K562 (cell line): ENCODE measurements at regions not wholly inside any gene's neighbourhood (a gene's known extent, or its start where the extent isn't known, plus 50 kb on each side); places are given as distances from the start of the nearest gene placed in this dataset.

ENCODE experiments used
- ATAC-seq: fragments of 200-7000 bp; cut with Tn5 transposase; 3 replicates; pipeline ENCODE4 v1.9.1; 2020; ENCODE audit warnings: moderate library complexity
- BruUV-seq: library from RNA; stranded (reverse); fragments of 400-500 nt; replicated peaks from 2 replicates; lab custom pipeline; 2021; lab: Mats Ljungman, UMichigan
- CTCF ChIA-PET: fragments of 300-600 bp; formaldehyde crosslinking; extraction: SDS; loops from one replicate; lab custom pipeline; 2021; ENCODE audit warnings: low intra/inter-chr PET ratio; lab: Yijun Ruan, JAX
- POLR2A ChIA-PET: fragments of 300-600, 350-650 bp; sonication (Branson Sonifier 250); formaldehyde crosslinking; extraction: SDS; loops from one replicate; lab custom pipeline; 2021; ENCODE audit warnings: antibody characterized with exemption, inconsistent platforms; lab: Yijun Ruan, JAX
- DNase-seq, 4 experiments: peaks; one replicate each; pipeline versions ENCODE4 v3.0.0 to v3.0.0-alpha.2; 2011 to 2018; ENCODE audit warnings: low spot score in 3 of 4, mixed read lengths in 3 of 4; ENCODE audit errors: extremely low read depth in 1 of 4
- FAIRE-seq: peaks from 2 replicates; lab custom pipeline; 2011; peaks lifted over from hg19 to GRCh38; lab: Jason Lieb, UNC
- H2AFZ ChIP-seq: 2 replicates; pipeline ENCODE4 v1.6.0; 2011; ENCODE audit warnings: low read depth, low read length, control low read depth, inconsistent platforms
- H3K27ac ChIP-seq: fragments of 200-600 bp; 3 replicates; pipeline ENCODE4 v1.8.0; 2011; ENCODE audit warnings: low read depth, mild to moderate bottlenecking, control low read depth, inconsistent platforms, low read length, moderate library complexity, mixed read lengths; ENCODE audit errors: extremely low read depth
- H3K27me3 ChIP-seq, 2 experiments: fragments of 300-600 bp in 1 of 2; 2 replicates in 1 of 2; 3 replicates in 1 of 2; pipeline versions ENCODE4 v1.6.0 to v1.8.0; 2011; ENCODE audit warnings: inconsistent platforms in 2 of 2, low read length in 2 of 2, mild to moderate bottlenecking in 1 of 2, mixed read lengths in 1 of 2, moderate library complexity in 1 of 2; ENCODE audit not compliant: control insufficient read depth in 2 of 2, insufficient read depth in 2 of 2
- H3K36me3 ChIP-seq: fragments of 300-600 bp; 3 replicates; pipeline ENCODE4 v1.8.0; 2011; ENCODE audit warnings: mild to moderate bottlenecking, low read length, inconsistent platforms; ENCODE audit not compliant: control insufficient read depth, insufficient read depth
- H3K4me1 ChIP-seq, 2 experiments: fragments of 200-600 bp in 1 of 2; replicated peaks in 1 of 2; 2 replicates in 1 of 2; 3 replicates in 1 of 2; pipeline versions ENCODE4 v1.5.1 to v1.8.0; 2011; ENCODE audit warnings: inconsistent platforms in 2 of 2, low read length in 2 of 2, mild to moderate bottlenecking in 1 of 2, mixed read lengths in 1 of 2, moderate library complexity in 1 of 2; ENCODE audit not compliant: control insufficient read depth in 2 of 2, insufficient read depth in 2 of 2
- H3K4me2 ChIP-seq: 2 replicates; pipeline ENCODE4 v1.6.1; 2011; ENCODE audit warnings: low read length, control low read depth, inconsistent platforms, mixed read lengths; ENCODE audit not compliant: insufficient read depth
- H3K4me3 ChIP-seq: fragments of 200-600 bp; sonication (generic), shearing (Covaris generic); 2 replicates; pipeline ENCODE4 v1.5.1; 2016; ENCODE audit warnings: control low read depth, inconsistent platforms
- H3K79me2 ChIP-seq: fragments of 200-600 bp; 3 replicates; pipeline ENCODE4 v1.8.0; 2011; ENCODE audit warnings: low read length, inconsistent platforms; ENCODE audit not compliant: control insufficient read depth, insufficient read depth
- H3K9ac ChIP-seq, 2 experiments: 2 replicates each; pipeline versions ENCODE4 v1.6.0 to v1.6.1; 2011; ENCODE audit warnings: low read depth in 2 of 2, low read length in 2 of 2, control low read depth in 1 of 2, inconsistent platforms in 1 of 2, mild to moderate bottlenecking in 1 of 2, mixed read lengths in 1 of 2; ENCODE audit not compliant: insufficient read depth in 1 of 2
- H3K9me1 ChIP-seq: one replicate; pipeline ENCODE4 v1.6.0; 2011; ENCODE audit warnings: inconsistent platforms, mild to moderate bottlenecking, low read length, moderate library complexity; ENCODE audit not compliant: control insufficient read depth, insufficient read depth
- H3K9me3 ChIP-seq: replicated peaks from 2 replicates; pipeline ENCODE4 v1.5.1; 2011; ENCODE audit warnings: low read depth, low read length, inconsistent platforms; ENCODE audit not compliant: control insufficient read depth, insufficient read depth
- H4K20me1 ChIP-seq: replicated peaks from 2 replicates; pipeline ENCODE4 v1.6.1; 2011; ENCODE audit warnings: low read length, inconsistent platforms, mixed read lengths; ENCODE audit not compliant: control insufficient read depth, insufficient read depth
- BHLHE40 ChIP-seq: IDR thresholded peaks from 2 replicates; pipeline ENCODE4 v1.6.1; 2011; ENCODE audit warnings: low read length, improper control_type of control experiment
- BRD9 ChIP-seq: fragments of 450-650 bp; IDR thresholded peaks from 2 replicates; pipeline ENCODE4 v1.6.1; 2018; ENCODE audit warnings: low read depth; ENCODE audit not compliant: partially characterized antibody
- FOXA1 ChIP-seq: fragments of 450-650 bp; IDR thresholded peaks from 2 replicates; pipeline ENCODE4 v1.6.1; 2016; ENCODE audit warnings: mild to moderate bottlenecking, borderline replicate concordance
- GABPB1 ChIP-seq: sonication (generic); formaldehyde crosslinking; IDR thresholded peaks from 2 replicates; pipeline ENCODE4 v1.8.0; 2022; ENCODE audit warnings: mild to moderate bottlenecking, missing genetic modification reagents
- GTF2E2 ChIP-seq: fragments of 200-800 bp; sonication (Bioruptor generic); IDR thresholded peaks from 2 replicates; pipeline ENCODE4 v1.6.1; 2016; ENCODE audit warnings: missing genetic modification characterization, missing compliant biosample characterization
- NFYB ChIP-seq: IDR thresholded peaks from 2 replicates; pipeline ENCODE4 v1.6.1; 2011; ENCODE audit warnings: mild to moderate bottlenecking, moderate library complexity; ENCODE audit not compliant: insufficient read length; ENCODE audit errors: extremely low read depth
- PCBP1 ChIP-seq: fragments of 200-400 bp; formaldehyde crosslinking; IDR thresholded peaks from 2 replicates; pipeline ENCODE4 v1.6.1; 2018; ENCODE audit warnings: mild to moderate bottlenecking, low read depth, low read length; ENCODE audit not compliant: poor library complexity, severe bottlenecking
- PRPF4 ChIP-seq: fragments of 200-400 bp; formaldehyde crosslinking; IDR thresholded peaks from one replicate; pipeline ENCODE4 v1.6.1; 2017; ENCODE audit warnings: low read length, low read depth, mild to moderate bottlenecking; ENCODE audit not compliant: insufficient read depth, poor library complexity, severe bottlenecking
- SLC30A9 ChIP-seq: fragments of 250-450 bp; sonication (Bioruptor Pico); IDR thresholded peaks from 2 replicates; pipeline ENCODE4 v1.8.0; 2022; ENCODE audit warnings: mild to moderate bottlenecking, moderate library complexity
- SMAD3 ChIP-seq: fragments of 450-650 bp; formaldehyde crosslinking; conservative IDR thresholded peaks from 2 replicates; pipeline ENCODE4 v1.4.0; 2020; ENCODE audit warnings: mild to moderate bottlenecking
- ZNF224 ChIP-seq: sonication (generic); formaldehyde crosslinking; IDR thresholded peaks from 2 replicates; pipeline ENCODE4 v1.8.0; 2022; ENCODE audit warnings: mild to moderate bottlenecking, missing genetic modification reagents
- ZNF263 ChIP-seq: sonication (generic); formaldehyde crosslinking; IDR thresholded peaks from 2 replicates; pipeline ENCODE4 v1.8.0; 2022; ENCODE audit warnings: mild to moderate bottlenecking, missing genetic modification reagents, borderline replicate concordance
- ZNF316 ChIP-seq: fragments of 450-650 bp; IDR thresholded peaks from 2 replicates; pipeline ENCODE4 v1.6.1; 2016
- ZNF408 ChIP-seq: fragments of 250-450 bp; sonication (Bioruptor Pico); IDR thresholded peaks from 2 replicates; pipeline ENCODE4 v1.4.0; 2020; ENCODE audit warnings: low read depth, mild to moderate bottlenecking, moderate library complexity
- ZNF668 ChIP-seq: fragments of 250-450 bp; sonication (Bioruptor Pico); IDR thresholded peaks from 2 replicates; pipeline ENCODE4 v1.8.0; 2022; ENCODE audit warnings: mild to moderate bottlenecking, inconsistent platforms
- WGBS: fragments of 100-300 bp; shearing (Covaris generic); methylation state at CpG from one replicate; pipeline ENCODE4 v1.1.6; 2016; ENCODE audit warnings: low coverage, mixed read lengths; ENCODE audit not compliant: insufficient coverage; ENCODE audit errors: missing lambda C conversion rate; 5-methylcytosine and 5-hydroxymethylcytosine counted together
- in situ Hi-C: fragments of 300-500 bp; cut with MboI; formaldehyde crosslinking; loops from 4 replicates; pipeline ENCODE4 v1.15.0; 2018; ENCODE audit warnings: inconsistent platforms, mixed read lengths
- intact Hi-C: fragments of 100-400 bp; cut with micrococcal nuclease; formaldehyde crosslinking; loops from 2 replicates; pipeline ENCODE4 v1.14.2; 2022
- TF ChIP-seq, protein P1 (sequence below), 2 experiments: fragments of 150-350 bp in 1 of 2; IDR thresholded peaks; 2 replicates each; pipeline ENCODE4 v1.6.1; 2012 to 2016; ENCODE audit warnings: low read depth in 2 of 2, low read length in 2 of 2, mild to moderate bottlenecking in 1 of 2, moderate library complexity in 1 of 2
- TF ChIP-seq, protein P2 (sequence below): fragments of 250-450 bp; sonication (Bioruptor Pico); IDR thresholded peaks from 2 replicates; pipeline ENCODE4 v1.8.0; 2022; ENCODE audit warnings: moderate library complexity, mild to moderate bottlenecking, inconsistent platforms
- TF ChIP-seq, protein P3 (sequence below): fragments of 450-650 bp; IDR thresholded peaks from 2 replicates; pipeline ENCODE4 v1.6.1; 2016; ENCODE audit warnings: borderline replicate concordance

DNA sequence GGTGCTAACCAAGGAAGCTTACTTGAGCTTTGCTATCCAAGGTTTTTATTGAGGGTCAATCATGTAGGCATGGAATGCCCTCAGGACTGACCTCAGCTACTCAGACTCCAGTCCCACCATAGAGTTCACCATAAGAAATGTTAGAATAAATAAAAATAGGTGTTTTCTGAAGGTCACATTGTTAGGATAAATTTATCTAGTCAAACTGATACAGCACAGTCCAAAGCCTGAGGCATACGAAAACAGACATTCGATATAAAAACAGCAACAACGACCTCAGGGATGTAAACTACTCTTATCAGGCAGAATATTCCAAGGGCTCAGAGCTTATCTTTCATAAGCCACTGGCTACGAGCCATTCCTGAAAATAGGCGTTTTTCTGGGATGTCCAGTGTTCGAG, 690.6 kb downstream of the MCTP2 start (continued):
- TF ChIP-seq GTF2E2 (tag), result no peak
- no peak for TF ChIP-seq ZNF224 (CRISPR knock-in tag)

DNA sequence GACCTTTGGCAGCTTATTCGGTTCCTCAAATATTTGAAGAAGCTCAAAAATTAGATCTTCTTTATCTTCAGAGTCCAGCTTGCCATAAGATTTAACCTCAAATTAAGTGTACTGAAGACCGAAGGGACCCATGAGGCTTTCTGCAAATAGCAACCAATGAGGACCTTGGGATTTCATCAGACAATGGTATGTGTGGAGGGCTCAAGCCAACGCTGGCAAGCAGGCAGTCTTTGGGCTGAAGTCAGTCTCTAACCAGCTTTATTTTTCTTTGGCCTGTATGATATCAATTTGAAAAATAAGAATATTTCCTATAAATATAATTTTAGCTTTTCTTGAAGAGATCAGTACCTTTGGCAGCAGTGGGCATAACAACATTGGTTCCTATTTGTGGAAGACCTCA, 692.7 kb downstream of the MCTP2 start:
- in situ Hi-C loops (no loop called here), intact Hi-C loops (no loop called here)
- H3K9me3 ChIP-seq, result no peaks in the 10 kb centered on the region
- no peaks in the 10 kb centered on the region for H3K9me1 ChIP-seq
- ChIA-PET CTCF (no interaction called here), POLR2A (no interaction called here)
- DNase-seq (no peak), FAIRE-seq (no peak), ATAC-seq (no peak)
- H3K27me3 ChIP-seq, result no peaks in the 10 kb centered on the region
- no peak overlapping the region for H2AFZ ChIP-seq
- H3K4me2 ChIP-seq, result no peak overlapping the region
- no peaks in the 10 kb centered on the region for H3K36me3 ChIP-seq
- no peak overlapping the region for H3K27ac ChIP-seq
- H4K20me1 ChIP-seq, result no peaks in the 10 kb centered on the region
- no peak overlapping the region for H3K9ac ChIP-seq
- peaks cover 12% of the 10 kb centered on the region; the same call in 1 of the 3 replicates for H3K79me2 ChIP-seq
- H3K4me3 ChIP-seq, result no peak overlapping the region
- BruUV-seq, result no TSS peak
- H3K4me1 ChIP-seq, result no peaks in the 10 kb centered on the region
- WGBS, result 40% methylated on average over 3 of the region's 3 CpGs
- TF ChIP-seq BRD9 (no peak), ZNF408 (CRISPR knock-in tag) (no peak), ZNF316 (no peak), PCBP1 (no peak), BHLHE40 (no peak), SMAD3 (CRISPR knock-in tag) (no peak), SLC30A9 (no peak), PRPF4 (no peak), ZNF668 (no peak), FOXA1 (no peak), NFYB (no peak), ZNF263 (no peak), GABPB1 (CRISPR knock-in tag) (no peak)
- TF ChIP-seq, protein P1, sequence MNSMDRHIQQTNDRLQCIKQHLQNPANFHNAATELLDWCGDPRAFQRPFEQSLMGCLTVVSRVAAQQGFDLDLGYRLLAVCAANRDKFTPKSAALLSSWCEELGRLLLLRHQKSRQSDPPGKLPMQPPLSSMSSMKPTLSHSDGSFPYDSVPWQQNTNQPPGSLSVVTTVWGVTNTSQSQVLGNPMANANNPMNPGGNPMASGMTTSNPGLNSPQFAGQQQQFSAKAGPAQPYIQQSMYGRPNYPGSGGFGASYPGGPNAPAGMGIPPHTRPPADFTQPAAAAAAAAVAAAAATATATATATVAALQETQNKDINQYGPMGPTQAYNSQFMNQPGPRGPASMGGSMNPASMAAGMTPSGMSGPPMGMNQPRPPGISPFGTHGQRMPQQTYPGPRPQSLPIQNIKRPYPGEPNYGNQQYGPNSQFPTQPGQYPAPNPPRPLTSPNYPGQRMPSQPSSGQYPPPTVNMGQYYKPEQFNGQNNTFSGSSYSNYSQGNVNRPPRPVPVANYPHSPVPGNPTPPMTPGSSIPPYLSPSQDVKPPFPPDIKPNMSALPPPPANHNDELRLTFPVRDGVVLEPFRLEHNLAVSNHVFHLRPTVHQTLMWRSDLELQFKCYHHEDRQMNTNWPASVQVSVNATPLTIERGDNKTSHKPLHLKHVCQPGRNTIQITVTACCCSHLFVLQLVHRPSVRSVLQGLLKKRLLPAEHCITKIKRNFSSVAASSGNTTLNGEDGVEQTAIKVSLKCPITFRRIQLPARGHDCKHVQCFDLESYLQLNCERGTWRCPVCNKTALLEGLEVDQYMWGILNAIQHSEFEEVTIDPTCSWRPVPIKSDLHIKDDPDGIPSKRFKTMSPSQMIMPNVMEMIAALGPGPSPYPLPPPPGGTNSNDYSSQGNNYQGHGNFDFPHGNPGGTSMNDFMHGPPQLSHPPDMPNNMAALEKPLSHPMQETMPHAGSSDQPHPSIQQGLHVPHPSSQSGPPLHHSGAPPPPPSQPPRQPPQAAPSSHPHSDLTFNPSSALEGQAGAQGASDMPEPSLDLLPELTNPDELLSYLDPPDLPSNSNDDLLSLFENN (IDR thresholded peaks at IDR 0.05; ENCODE audit: low read depth in 2 of 2, low read length in 2 of 2), result no peak
- TF ChIP-seq, protein P2, sequence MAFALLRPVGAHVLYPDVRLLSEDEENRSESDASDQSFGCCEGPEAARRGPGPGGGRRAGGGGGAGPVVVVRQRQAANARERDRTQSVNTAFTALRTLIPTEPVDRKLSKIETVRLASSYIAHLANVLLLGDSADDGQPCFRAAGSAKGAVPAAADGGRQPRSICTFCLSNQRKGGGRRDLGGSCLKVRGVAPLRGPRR (CRISPR knock-in tag), result no peak
- TF ChIP-seq, protein P3, sequence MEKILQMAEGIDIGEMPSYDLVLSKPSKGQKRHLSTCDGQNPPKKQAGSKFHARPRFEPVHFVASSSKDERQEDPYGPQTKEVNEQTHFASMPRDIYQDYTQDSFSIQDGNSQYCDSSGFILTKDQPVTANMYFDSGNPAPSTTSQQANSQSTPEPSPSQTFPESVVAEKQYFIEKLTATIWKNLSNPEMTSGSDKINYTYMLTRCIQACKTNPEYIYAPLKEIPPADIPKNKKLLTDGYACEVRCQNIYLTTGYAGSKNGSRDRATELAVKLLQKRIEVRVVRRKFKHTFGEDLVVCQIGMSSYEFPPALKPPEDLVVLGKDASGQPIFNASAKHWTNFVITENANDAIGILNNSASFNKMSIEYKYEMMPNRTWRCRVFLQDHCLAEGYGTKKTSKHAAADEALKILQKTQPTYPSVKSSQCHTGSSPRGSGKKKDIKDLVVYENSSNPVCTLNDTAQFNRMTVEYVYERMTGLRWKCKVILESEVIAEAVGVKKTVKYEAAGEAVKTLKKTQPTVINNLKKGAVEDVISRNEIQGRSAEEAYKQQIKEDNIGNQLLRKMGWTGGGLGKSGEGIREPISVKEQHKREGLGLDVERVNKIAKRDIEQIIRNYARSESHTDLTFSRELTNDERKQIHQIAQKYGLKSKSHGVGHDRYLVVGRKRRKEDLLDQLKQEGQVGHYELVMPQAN, result no peak
